ENCODE measurements at regions not wholly inside any gene's neighbourhood (a gene's known extent, or its start where the extent isn't known, plus 50 kb on each side); places are given as distances from the start of the nearest gene placed in this dataset.

- Histone ChIP-seq H3K4me1 (no peaks in the 10 kb centered on the region), H3K4me2 (no peak overlapping the region), H3K4me3 (no peak overlapping the region), H3K9me3 (no peaks in the 10 kb centered on the region), H3K27ac (no peak overlapping the region)
- FAIRE-seq (no peak), DNase-seq (ENCODE audit: low read depth in 1 of 2, low spot score in 1 of 2) (no peak), ATAC-seq (no peak)
- CTCF ChIA-PET = no interaction called here
- no peak for TF ChIP-seq TP53 (CRISPR knock-in tag; IDR thresholded peaks at IDR 0.05)
- no peak for TF ChIP-seq RFX5 (IDR thresholded peaks at IDR 0.05)
- TF ChIP-seq FOSB (CRISPR knock-in tag; IDR thresholded peaks at IDR 0.05) = no peak
- TF ChIP-seq ESRRA (IDR thresholded peaks at IDR 0.05; ENCODE audit: borderline replicate concordance, low read length) = no peak
- no peak for TF ChIP-seq REST (IDR thresholded peaks at IDR 0.05)
- no peak for TF ChIP-seq ZNF302 (CRISPR knock-in tag; IDR thresholded peaks at IDR 0.05)
- TF ChIP-seq JUNB (IDR thresholded peaks at IDR 0.05) = no peak
- POLR2A ChIA-PET = no interaction called here
- WGBS (ENCODE audit: missing lambda C conversion rate) = 19% methylated on average over 7 of the region's 7 CpGs
Observed at GRCh38 chr2:4096978-4097766, 393.8 kb downstream of the DCDC2C start.

- no peak overlapping the region for H3K4me3 ChIP-seq
- no peak overlapping the region for H3K27ac ChIP-seq
- WGBS (ENCODE audit: missing lambda C conversion rate) = 2% methylated on average over 5 of the region's 5 CpGs
- ChIA-PET CTCF (no interaction called here), POLR2A (no interaction called here)
- no peak overlapping the region for H3K4me2 ChIP-seq
- DNase-seq (ENCODE audit: low read depth in 1 of 2, low spot score in 1 of 2) = no peak
- H3K4me1 ChIP-seq = no peaks in the 10 kb centered on the region
- no peaks in the 10 kb centered on the region for H3K9me3 ChIP-seq
- ATAC-seq = no peak
- FAIRE-seq = no peak
- TF ChIP-seq MYC (IDR thresholded peaks at IDR 0.05; ENCODE audit: borderline replicate concordance, low read length) (no peak), RNF2 (IDR thresholded peaks at IDR 0.05; ENCODE audit: borderline replicate concordance, low read depth) (no peak), CEBPB (IDR thresholded peaks at IDR 0.05) (no peak), ZC3H11A (IDR thresholded peaks at IDR 0.05) (no peak), CHD2 (IDR thresholded peaks at IDR 0.05; ENCODE audit: low read length, partially characterized antibody) (no peak)
Observed at GRCh38 chr2:4098137-4098536, 394.8 kb downstream of the DCDC2C start.

GRCh38 chr2:4101936-4102335, 398.6 kb downstream of the DCDC2C start:
- H3K9me3 ChIP-seq = no peaks in the 10 kb centered on the region
- DNase-seq (ENCODE audit: low read depth in 1 of 2, low spot score in 1 of 2) = no peak
- no peak for ATAC-seq
- H3K27ac ChIP-seq = no peak overlapping the region
- POLR2A ChIA-PET = no interaction called here
- H3K4me2 ChIP-seq = no peak overlapping the region
- TF ChIP-seq EHMT2 (IDR thresholded peaks at IDR 0.05; ENCODE audit: low read depth) = no peak
- TF ChIP-seq KDM1A (IDR thresholded peaks at IDR 0.05; ENCODE audit: low read depth) = no peak
- no peak for TF ChIP-seq FOSL2 (IDR thresholded peaks at IDR 0.05)
- TF ChIP-seq FOSL2 (CRISPR knock-in tag; IDR thresholded peaks at IDR 0.05) = no peak
- TF ChIP-seq REST (IDR thresholded peaks at IDR 0.05) = no peak
- no peak for TF ChIP-seq SREBF2 (IDR thresholded peaks at IDR 0.05)
- TF ChIP-seq JUNB (IDR thresholded peaks at IDR 0.05) = no peak
- no peak for TF ChIP-seq RARB (CRISPR knock-in tag; IDR thresholded peaks at IDR 0.05)
- no peak for TF ChIP-seq RCOR1 (IDR thresholded peaks at IDR 0.05; ENCODE audit: low read depth, low read length)
- no peak for TF ChIP-seq BHLHE40 (IDR thresholded peaks at IDR 0.05; ENCODE audit: low read depth, low read length)
- no peak for TF ChIP-seq RFX5 (IDR thresholded peaks at IDR 0.05)
- TF ChIP-seq HOXB13 (CRISPR knock-in tag; IDR thresholded peaks at IDR 0.05; ENCODE audit: low read depth) = no peak
- no peak for TF ChIP-seq MAFK (IDR thresholded peaks at IDR 0.05; ENCODE audit: partially characterized antibody)
- no peak for TF ChIP-seq NR3C1 (IDR thresholded peaks at IDR 0.05)
- TF ChIP-seq BCL3 (IDR thresholded peaks at IDR 0.05) = no peak
- no peak for TF ChIP-seq HOXB5 (CRISPR knock-in tag; IDR thresholded peaks at IDR 0.05)
- TF ChIP-seq ZSCAN20 (CRISPR knock-in tag; IDR thresholded peaks at IDR 0.05) = no peak
- no peak for TF ChIP-seq HOXA7 (CRISPR knock-in tag; IDR thresholded peaks at IDR 0.05)
- TF ChIP-seq HEYL (CRISPR knock-in tag; IDR thresholded peaks at IDR 0.05) = no peak
- WGBS (ENCODE audit: missing lambda C conversion rate) = 18% methylated on average over 2 of the region's 2 CpGs
- CTCF ChIA-PET = no interaction called here
- H3K4me1 ChIP-seq = no peaks in the 10 kb centered on the region
- FAIRE-seq = no peak
- H3K4me3 ChIP-seq = no peak overlapping the region
